VCaP (cell line): ENCODE measurements at regions not wholly inside any gene's neighbourhood (a gene's known extent, or its start where the extent isn't known, plus 50 kb on each side); places are given as distances from the start of the nearest gene placed in this dataset.

Experiments
- H3K27ac ChIP-seq: fragments of 450-650 bp; 2 replicates; pipeline ENCODE4 v1.5.1; 2017
- CTCF ChIP-seq: fragments of 450-650 bp; conservative IDR thresholded peaks from 2 replicates; pipeline ENCODE4 v1.5.1; 2017; ENCODE audit warnings: mild to moderate bottlenecking, moderate library complexity

- no peak for TF ChIP-seq CTCF
- no peak overlapping the region for H3K27ac ChIP-seq
Observed at GRCh38 chr12:58503731-58504130, 416.6 kb downstream of the LRIG3 start.

DNA sequence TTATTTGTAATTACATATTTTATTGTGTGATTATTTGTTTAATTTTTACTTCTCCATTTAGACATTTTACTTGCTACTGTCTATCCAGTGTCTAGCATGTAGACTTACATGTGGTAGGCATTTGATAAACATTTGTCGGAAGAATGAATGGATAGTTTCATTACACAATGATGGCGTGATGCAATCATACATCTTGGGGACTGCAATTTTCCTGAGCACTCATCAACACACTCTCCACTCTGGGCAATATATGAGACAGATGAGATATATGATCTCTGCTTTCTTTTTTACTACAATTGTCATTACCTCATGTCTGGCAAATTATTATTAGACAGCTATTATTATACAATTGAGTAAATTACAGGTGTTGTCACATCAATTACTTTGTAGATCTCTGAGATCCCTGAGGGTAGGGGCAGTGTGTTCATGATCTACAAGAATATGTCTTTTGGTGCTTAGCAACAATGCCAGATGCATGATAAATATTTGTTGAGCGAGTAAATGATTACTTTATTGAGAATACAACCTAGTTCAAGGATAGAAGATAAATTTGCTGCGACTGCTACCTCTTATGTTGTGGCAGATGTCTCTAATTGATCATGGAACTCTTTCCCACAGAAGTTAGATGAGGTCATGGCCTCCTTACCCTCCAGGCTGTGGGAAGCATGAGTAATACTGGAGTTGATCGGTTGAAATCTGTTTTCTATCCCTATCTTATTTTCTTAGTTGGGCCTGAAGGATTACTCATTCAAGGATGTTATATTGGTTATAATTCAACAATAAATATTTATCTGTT, 416.0 kb downstream of the LRIG3 start:
- H3K27ac ChIP-seq = no peak overlapping the region
- no peak for TF ChIP-seq CTCF

GRCh38 chr12:58509116-58509885, 411.0 kb downstream of the LRIG3 start:
- TF ChIP-seq CTCF = no peak

DNA sequence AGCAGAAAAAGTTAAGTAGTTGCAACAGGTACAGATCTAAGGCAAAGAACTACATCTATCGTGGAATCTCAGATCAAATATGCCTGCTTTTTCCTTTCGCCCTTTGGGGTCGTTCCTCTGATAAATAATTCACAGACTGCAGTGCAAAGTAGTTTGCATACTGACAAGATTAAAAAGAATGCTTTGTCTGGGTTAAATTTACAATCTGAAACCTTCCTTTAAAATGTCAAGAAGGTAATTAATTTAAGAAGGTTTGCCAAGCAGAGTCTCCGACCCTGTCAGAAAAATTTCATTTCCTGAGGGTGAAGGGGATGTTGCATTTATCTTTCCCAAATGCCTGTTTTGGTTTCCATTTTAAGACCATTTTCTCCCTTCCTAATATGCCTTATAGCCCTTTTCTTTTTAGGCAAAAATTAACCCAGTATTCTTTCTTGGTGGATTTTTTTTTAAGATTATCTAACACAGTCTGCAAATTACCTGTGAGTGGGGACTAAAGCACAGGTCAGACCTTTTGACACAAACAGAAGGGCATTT, 406.9 kb downstream of the LRIG3 start:
- no peak for TF ChIP-seq CTCF
- H3K27ac ChIP-seq = no peak overlapping the region

More at GRCh38 chr12:58509116-58509885, 411.0 kb downstream of the LRIG3 start:
- no peak overlapping the region for H3K27ac ChIP-seq

DNA sequence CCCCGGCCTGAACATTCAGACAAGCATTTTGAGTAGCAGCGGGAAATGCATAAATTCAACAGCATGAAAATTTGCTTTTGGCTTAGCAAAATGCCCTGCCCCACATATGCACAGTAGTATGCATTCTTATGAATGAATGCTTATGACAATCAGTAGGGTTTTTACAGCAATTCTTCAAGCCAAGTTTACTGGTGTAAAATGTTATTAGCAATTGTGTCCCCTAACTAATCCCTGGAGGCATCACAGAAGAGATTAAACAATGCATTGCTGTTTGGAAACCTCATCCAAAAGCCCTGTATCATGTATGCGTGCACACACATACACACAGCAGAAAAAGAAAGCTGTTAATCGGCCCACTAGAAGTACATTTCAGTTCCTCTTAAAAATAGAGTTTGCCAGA, 406.5 kb downstream of the LRIG3 start:
- H3K27ac ChIP-seq = no peak overlapping the region
- TF ChIP-seq CTCF = no peak

GRCh38 chr12:58519839-58520238, 400.5 kb downstream of the LRIG3 start:
- no peak overlapping the region for H3K27ac ChIP-seq
- no peak for TF ChIP-seq CTCF

DNA sequence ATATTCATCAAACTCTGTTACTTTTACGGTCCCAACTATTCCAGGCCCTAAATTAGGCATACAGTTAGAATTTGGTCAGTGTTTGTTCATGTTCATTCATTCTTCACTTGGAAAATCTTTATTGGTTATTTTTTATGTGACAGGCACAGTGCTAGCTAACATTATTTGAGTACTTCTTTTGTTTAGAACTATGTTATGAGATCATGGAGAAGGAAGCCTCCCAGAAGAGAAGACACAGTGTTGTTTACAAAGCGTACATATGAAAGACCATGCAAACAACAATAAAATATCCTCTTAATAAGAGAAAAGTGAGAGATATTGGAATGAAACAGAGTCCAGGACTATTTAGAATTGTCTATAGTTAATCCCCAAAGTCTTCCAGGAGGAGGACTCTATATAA, 399.2 kb downstream of the LRIG3 start:
- no peak for TF ChIP-seq CTCF
- no peak overlapping the region for H3K27ac ChIP-seq
